HCT116 (cell line): ENCODE measurements at regions not wholly inside any gene's neighbourhood (a gene's known extent, or its start where the extent isn't known, plus 50 kb on each side); places are given as distances from the start of the nearest gene placed in this dataset.

Source experiments
- ATAC-seq: fragments of 200-7000 bp; cut with Tn5 transposase; 2 replicates; pipeline ENCODE4 v1.9.1; 2020; ENCODE audit warnings: mild to moderate bottlenecking, moderate library complexity
- BruUV-seq: library from RNA; stranded (reverse); fragments of 400-500 nt; replicated peaks from 2 replicates; lab custom pipeline; 2021; lab: Mats Ljungman, UMichigan
- CTCF ChIA-PET: fragments of 300-600 bp; sonication (Branson Sonifier 250); formaldehyde crosslinking; loops from one replicate; lab custom pipeline; 2021; ENCODE audit warnings: antibody characterized with exemption; lab: Charles Lee
- POLR2A ChIA-PET: fragments of 300-600, 350-600 bp; sonication (Branson Sonifier 250); formaldehyde crosslinking; loops from one replicate; lab custom pipeline; 2021; ENCODE audit warnings: antibody characterized with exemption; lab: Charles Lee
- RAD21 ChIA-PET, 2 experiments: fragments of 300-600 bp; sonication (Branson Sonifier 250); formaldehyde crosslinking; loops; one replicate each; lab custom pipeline; 2023; ENCODE audit warnings: low total read pairs in 2 of 2; ENCODE audit not compliant: uncharacterized antibody in 2 of 2, unreplicated experiment in 2 of 2, low non-redundant PET in 1 of 2; lab: Charles Lee
- DNase-seq: peaks from one replicate; pipeline ENCODE4 v3.0.0-alpha.2; 2010; ENCODE audit warnings: low read depth, low spot score
- H2AFZ ChIP-seq: fragments of 200-600 bp; shearing (Covaris generic), sonication (generic); 2 replicates; pipeline ENCODE4 v1.6.1; 2017; ENCODE audit warnings: low read depth, mixed run types, mixed read lengths, antibody characterized with exemption, low read length; ENCODE audit not compliant: poor library complexity, severe bottlenecking
- H3K27ac ChIP-seq: 2 replicates; pipeline ENCODE4 v1.5.1; 2012; ENCODE audit warnings: low read depth, low read length
- H3K27me3 ChIP-seq: fragments of 200-600 bp; sonication (generic); 2 replicates; pipeline ENCODE4 v1.6.1; 2016; ENCODE audit warnings: mixed run types, low read length, mixed read lengths; ENCODE audit not compliant: insufficient read depth
- H3K36me3 ChIP-seq, 2 experiments: fragments of 200-500 bp in 1 of 2; fragments of 200-600 bp in 1 of 2; sonication (Bioruptor generic) in 1 of 2; sonication (generic) in 1 of 2; 2 replicates each; pipeline versions ENCODE4 v1.5.1 to v1.6.1; 2014 to 2016; ENCODE audit warnings: low read length in 2 of 2, inconsistent platforms in 1 of 2, mixed read lengths in 1 of 2, mixed run types in 1 of 2; ENCODE audit not compliant: insufficient read depth in 2 of 2, control insufficient read depth in 1 of 2
- H3K4me1 ChIP-seq, 2 experiments: fragments of 200-600 bp in 1 of 2; sonication (generic) in 1 of 2; 2 replicates each; pipeline versions ENCODE4 v1.5.1 to v1.6.1; 2012 to 2017; ENCODE audit warnings: low read length in 2 of 2, inconsistent platforms in 1 of 2, mild to moderate bottlenecking in 1 of 2, mixed read lengths in 1 of 2, mixed run types in 1 of 2, moderate library complexity in 1 of 2; ENCODE audit not compliant: insufficient read depth in 2 of 2, control insufficient read depth in 1 of 2
- H3K4me2 ChIP-seq: fragments of 200-600 bp; sonication (generic); 2 replicates; pipeline ENCODE4 v1.6.1; 2017; ENCODE audit warnings: mixed run types, low read length, mixed read lengths
- H3K4me3 ChIP-seq, 2 experiments: fragments of 200-600 bp in 1 of 2; sonication (generic) in 1 of 2; replicated peaks in 1 of 2; 2 replicates each; pipeline ENCODE4 v1.5.1; 2011 to 2016; ENCODE audit warnings: low read length in 2 of 2, control low read depth in 1 of 2, low read depth in 1 of 2, mild to moderate bottlenecking in 1 of 2, mixed read lengths in 1 of 2, mixed run types in 1 of 2
- H3K79me2 ChIP-seq: fragments of 200-600 bp; sonication (generic); 2 replicates; pipeline ENCODE4 v1.6.1; 2017; ENCODE audit warnings: mild to moderate bottlenecking, mixed run types, low read length, moderate library complexity, mixed read lengths; ENCODE audit not compliant: insufficient read depth
- H3K9ac ChIP-seq: fragments of 200-600 bp; sonication (generic); 2 replicates; pipeline ENCODE4 v1.6.1; 2016; ENCODE audit warnings: low read length, mixed read lengths
- H3K9me2 ChIP-seq: fragments of 200-600 bp; sonication (generic), shearing (Covaris generic); 2 replicates; pipeline ENCODE4 v1.6.1; 2017; ENCODE audit warnings: mixed run types, mild to moderate bottlenecking, moderate library complexity; ENCODE audit not compliant: insufficient read depth
- H3K9me3 ChIP-seq, 2 experiments: fragments of 200-500 bp in 1 of 2; fragments of 200-600 bp in 1 of 2; sonication (Bioruptor generic) in 1 of 2; sonication (generic) in 1 of 2; 2 replicates each; pipeline ENCODE4 v1.6.1; 2014 to 2017; ENCODE audit warnings: low read length in 2 of 2, mixed read lengths in 2 of 2, inconsistent platforms in 1 of 2, low read depth in 1 of 2, mild to moderate bottlenecking in 1 of 2, mixed run types in 1 of 2, moderate library complexity in 1 of 2; ENCODE audit not compliant: control insufficient read depth in 1 of 2, insufficient read depth in 1 of 2
- H4K20me1 ChIP-seq: fragments of 200-600 bp; sonication (generic), shearing (Covaris generic); 2 replicates; pipeline ENCODE4 v1.6.1; 2017; ENCODE audit warnings: mixed run types, mild to moderate bottlenecking, moderate library complexity; ENCODE audit not compliant: insufficient read depth
- CBX3 ChIP-seq: IDR thresholded peaks from 2 replicates; pipeline ENCODE4 v1.6.1; 2012; ENCODE audit warnings: low read depth
- EGR1 ChIP-seq: IDR thresholded peaks from 2 replicates; pipeline ENCODE4 v1.6.1; 2012; ENCODE audit warnings: low read depth
- EZH2 ChIP-seq: fragments of 200-600 bp; sonication (generic); IDR thresholded peaks from 2 replicates; pipeline ENCODE4 v1.6.1; 2017; ENCODE audit warnings: antibody characterized with exemption, mixed run types
- FOSL1 ChIP-seq: IDR thresholded peaks from 2 replicates; pipeline ENCODE4 v1.6.1; 2012; ENCODE audit warnings: low read depth
- JUND ChIP-seq: IDR thresholded peaks from 2 replicates; pipeline ENCODE4 v1.6.1; 2012
- SIN3A ChIP-seq: IDR thresholded peaks from 2 replicates; pipeline ENCODE4 v1.6.1; 2012; ENCODE audit warnings: low read depth
- SP1 ChIP-seq: IDR thresholded peaks from 2 replicates; pipeline ENCODE4 v1.6.1; 2012; ENCODE audit warnings: low read depth
- intact Hi-C: fragments of 100-400 bp; cut with micrococcal nuclease; formaldehyde crosslinking; loops from 2 replicates; pipeline ENCODE4 v1.10.0; 2022
- TF ChIP-seq, protein P1 (sequence below), 3 experiments: fragments of 200-600 bp in 1 of 3; sonication (generic) in 1 of 3; IDR thresholded peaks in 2 of 3; conservative IDR thresholded peaks in 1 of 3; 2 replicates each; pipeline ENCODE4 v1.5.1; 2012 to 2017; ENCODE audit warnings: low read depth in 2 of 3, low read length in 2 of 3, antibody characterized with exemption in 1 of 3, borderline replicate concordance in 1 of 3, control low read depth in 1 of 3, mild to moderate bottlenecking in 1 of 3, mixed read lengths in 1 of 3, mixed run types in 1 of 3, moderate library complexity in 1 of 3; ENCODE audit not compliant: insufficient read depth in 1 of 3
- TF ChIP-seq, protein P2 (sequence below): IDR thresholded peaks from 2 replicates; pipeline ENCODE4 v1.6.1; 2011; ENCODE audit warnings: mild to moderate bottlenecking, low read length, moderate library complexity; ENCODE audit not compliant: insufficient replicate concordance; ENCODE audit errors: extremely low read depth

DNA sequence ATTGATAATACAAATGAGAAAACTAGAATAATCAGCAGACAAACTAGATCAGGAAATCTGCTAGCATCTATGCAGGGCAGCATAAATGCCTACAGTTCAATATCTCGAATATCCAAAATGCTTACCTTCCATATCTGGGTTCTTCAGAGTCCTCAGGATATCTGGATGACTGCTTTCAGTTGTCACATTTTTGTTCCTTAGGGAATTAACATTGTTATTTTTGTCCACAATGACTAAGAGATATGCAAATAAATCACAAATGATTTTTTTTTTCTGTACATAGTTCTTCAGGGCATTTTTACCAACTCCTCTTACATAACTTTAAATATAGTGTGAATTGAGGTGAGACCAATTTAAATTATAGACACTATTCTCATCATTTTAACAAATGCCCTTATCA lies 80.9 kb downstream of the AQP4 start:
- Histone ChIP-seq H3K4me1 (no peaks in the 10 kb centered on the region), H3K9me3 (no peaks in the 10 kb centered on the region), H3K27ac (no peak overlapping the region), H3K4me2 (no peak overlapping the region), H3K79me2 (no peaks in the 10 kb centered on the region), H3K4me3 (no peak overlapping the region), H4K20me1 (no peaks in the 10 kb centered on the region), H3K27me3 (peaks cover 16% of the 10 kb centered on the region; the same call in 1 of the 2 replicates), H3K9me2 (no peaks in the 10 kb centered on the region), H2AFZ (no peak overlapping the region), H3K9ac (no peak overlapping the region), H3K36me3 (no peaks in the 10 kb centered on the region)
- TF ChIP-seq, protein P1, sequence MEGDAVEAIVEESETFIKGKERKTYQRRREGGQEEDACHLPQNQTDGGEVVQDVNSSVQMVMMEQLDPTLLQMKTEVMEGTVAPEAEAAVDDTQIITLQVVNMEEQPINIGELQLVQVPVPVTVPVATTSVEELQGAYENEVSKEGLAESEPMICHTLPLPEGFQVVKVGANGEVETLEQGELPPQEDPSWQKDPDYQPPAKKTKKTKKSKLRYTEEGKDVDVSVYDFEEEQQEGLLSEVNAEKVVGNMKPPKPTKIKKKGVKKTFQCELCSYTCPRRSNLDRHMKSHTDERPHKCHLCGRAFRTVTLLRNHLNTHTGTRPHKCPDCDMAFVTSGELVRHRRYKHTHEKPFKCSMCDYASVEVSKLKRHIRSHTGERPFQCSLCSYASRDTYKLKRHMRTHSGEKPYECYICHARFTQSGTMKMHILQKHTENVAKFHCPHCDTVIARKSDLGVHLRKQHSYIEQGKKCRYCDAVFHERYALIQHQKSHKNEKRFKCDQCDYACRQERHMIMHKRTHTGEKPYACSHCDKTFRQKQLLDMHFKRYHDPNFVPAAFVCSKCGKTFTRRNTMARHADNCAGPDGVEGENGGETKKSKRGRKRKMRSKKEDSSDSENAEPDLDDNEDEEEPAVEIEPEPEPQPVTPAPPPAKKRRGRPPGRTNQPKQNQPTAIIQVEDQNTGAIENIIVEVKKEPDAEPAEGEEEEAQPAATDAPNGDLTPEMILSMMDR (IDR thresholded peaks at IDR 0.05 in 2 of 3, conservative IDR thresholded peaks at IDR 0.05 in 1 of 3; ENCODE audit: borderline replicate concordance in 1 of 3, insufficient read depth in 1 of 3, low read depth in 2 of 3, low read length in 2 of 3): no peak
- TF ChIP-seq SP1 (no peak), SIN3A (no peak), CBX3 (no peak), FOSL1 (no peak), JUND (no peak), EZH2 (no peak), EGR1 (no peak)
- TF ChIP-seq, protein P2, sequence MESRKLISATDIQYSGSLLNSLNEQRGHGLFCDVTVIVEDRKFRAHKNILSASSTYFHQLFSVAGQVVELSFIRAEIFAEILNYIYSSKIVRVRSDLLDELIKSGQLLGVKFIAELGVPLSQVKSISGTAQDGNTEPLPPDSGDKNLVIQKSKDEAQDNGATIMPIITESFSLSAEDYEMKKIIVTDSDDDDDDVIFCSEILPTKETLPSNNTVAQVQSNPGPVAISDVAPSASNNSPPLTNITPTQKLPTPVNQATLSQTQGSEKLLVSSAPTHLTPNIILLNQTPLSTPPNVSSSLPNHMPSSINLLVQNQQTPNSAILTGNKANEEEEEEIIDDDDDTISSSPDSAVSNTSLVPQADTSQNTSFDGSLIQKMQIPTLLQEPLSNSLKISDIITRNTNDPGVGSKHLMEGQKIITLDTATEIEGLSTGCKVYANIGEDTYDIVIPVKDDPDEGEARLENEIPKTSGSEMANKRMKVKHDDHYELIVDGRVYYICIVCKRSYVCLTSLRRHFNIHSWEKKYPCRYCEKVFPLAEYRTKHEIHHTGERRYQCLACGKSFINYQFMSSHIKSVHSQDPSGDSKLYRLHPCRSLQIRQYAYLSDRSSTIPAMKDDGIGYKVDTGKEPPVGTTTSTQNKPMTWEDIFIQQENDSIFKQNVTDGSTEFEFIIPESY: no peak
- intact Hi-C loops: loop anchor here (10.0 kb wide), 1 partner anchor 160 kb away; no protein-coding TSS in a partner anchor
- no peak for DNase-seq
- ChIA-PET CTCF (no interaction called here), POLR2A (no interaction called here), RAD21 (no interaction called here)
- no peak for ATAC-seq
- BruUV-seq: no TSS peak
